ENCODE measurements at regions not wholly inside any gene's neighbourhood (a gene's known extent, or its start where the extent isn't known, plus 50 kb on each side); places are given as distances from the start of the nearest gene placed in this dataset.

DNA sequence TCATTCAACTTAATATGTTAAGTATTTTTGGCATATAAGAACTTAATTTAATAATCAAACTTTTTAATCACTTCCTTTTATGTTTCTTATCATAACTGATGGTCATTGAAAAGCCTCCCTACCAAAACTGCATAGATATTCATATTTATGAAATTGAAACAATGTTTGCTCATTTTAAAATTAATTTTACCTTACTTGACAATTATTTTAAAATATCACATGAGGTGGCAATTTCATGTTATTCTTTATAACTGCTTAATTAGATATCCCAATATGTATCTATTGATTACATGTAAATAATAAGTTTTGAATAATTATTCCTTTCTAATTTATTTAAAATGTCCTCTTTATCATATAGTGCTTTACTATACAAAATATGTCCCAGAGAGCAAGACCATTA, 266.1 kb upstream of the NRIP1 start:
- Mint-ChIP-seq H3K9me3 (no peaks in the 10 kb centered on the region), H3K27me3 (ENCODE audit: insufficient read depth) (no peaks in the 10 kb centered on the region), H3K36me3 (ENCODE audit: low read depth) (no peaks in the 10 kb centered on the region), H3K4me1 (ENCODE audit: low read depth) (no peaks in the 10 kb centered on the region), H3K27ac (no peak overlapping the region), H3K4me3 (no peak overlapping the region)
- intact Hi-C loops (cut with micrococcal nuclease) = no loop called here
- no peak for DNase-seq (ENCODE audit: low spot score)

DNA sequence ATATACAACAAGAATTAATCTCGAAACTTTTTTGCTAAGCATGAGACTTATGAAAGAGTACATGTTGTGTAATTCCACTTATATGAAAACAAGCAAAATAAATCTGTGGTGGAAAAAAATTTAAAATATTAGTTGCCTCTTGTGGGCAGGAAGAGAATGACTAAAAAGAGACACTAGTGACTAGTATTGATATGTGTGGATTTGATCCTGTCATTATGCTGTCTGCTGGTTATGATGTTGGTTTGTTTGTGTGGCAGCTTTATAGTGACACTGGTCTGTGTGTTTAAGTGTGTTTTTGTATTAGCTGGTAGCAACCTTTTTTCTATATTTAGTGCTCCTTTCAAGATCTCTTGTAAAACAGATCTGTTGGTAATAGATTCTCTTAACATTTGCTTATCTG, 267.8 kb upstream of the NRIP1 start:
- Mint-ChIP-seq H3K27me3 (ENCODE audit: insufficient read depth) (no peaks in the 10 kb centered on the region), H3K9me3 (no peaks in the 10 kb centered on the region), H3K27ac (no peak overlapping the region), H3K36me3 (ENCODE audit: low read depth) (no peaks in the 10 kb centered on the region), H3K4me3 (no peak overlapping the region), H3K4me1 (ENCODE audit: low read depth) (no peaks in the 10 kb centered on the region)
- no peak for DNase-seq (ENCODE audit: low spot score)
- intact Hi-C loops (cut with micrococcal nuclease) = no loop called here

- H3K36me3 Mint-ChIP-seq (ENCODE audit: low read depth) = no peaks in the 10 kb centered on the region
- no peak for DNase-seq (ENCODE audit: low spot score)
- no peak overlapping the region for H3K27ac Mint-ChIP-seq
- H3K27me3 Mint-ChIP-seq (ENCODE audit: insufficient read depth) = no peaks in the 10 kb centered on the region
- H3K4me3 Mint-ChIP-seq = no peak overlapping the region
- no peaks in the 10 kb centered on the region for H3K4me1 Mint-ChIP-seq (ENCODE audit: low read depth)
- H3K9me3 Mint-ChIP-seq = no peaks in the 10 kb centered on the region
- intact Hi-C loops (cut with micrococcal nuclease) = no loop called here
Observed at GRCh38 chr21:15333136-15333710, 268.4 kb upstream of the NRIP1 start.

DNA sequence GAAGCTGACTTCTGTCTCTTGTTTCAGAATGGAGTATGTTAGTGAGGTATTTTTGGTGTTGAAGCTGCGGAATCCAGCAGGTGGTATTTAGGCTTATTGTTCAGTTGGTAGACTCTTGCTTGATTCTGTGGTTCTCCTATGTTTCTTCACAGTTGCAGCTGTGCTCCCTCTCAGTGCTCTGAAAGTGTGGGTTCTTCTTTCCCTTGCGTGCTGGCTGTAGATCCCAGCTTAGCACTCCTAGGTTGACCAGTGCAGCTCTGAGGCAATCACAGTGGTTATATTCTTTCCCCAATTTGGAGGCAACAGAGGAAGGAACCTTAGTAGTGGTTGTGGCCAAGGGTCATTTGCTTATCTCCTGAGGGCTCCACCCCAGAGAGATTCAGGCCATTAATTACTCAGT, 269.2 kb upstream of the NRIP1 start:
- Mint-ChIP-seq H3K27me3 (ENCODE audit: insufficient read depth) (no peaks in the 10 kb centered on the region), H3K9me3 (no peaks in the 10 kb centered on the region), H3K27ac (no peak overlapping the region), H3K4me3 (no peak overlapping the region), H3K36me3 (ENCODE audit: low read depth) (no peaks in the 10 kb centered on the region), H3K4me1 (ENCODE audit: low read depth) (no peaks in the 10 kb centered on the region)
- intact Hi-C loops (cut with micrococcal nuclease) = no loop called here
- no peak for DNase-seq (ENCODE audit: low spot score)

GRCh38 chr21:15343066-15343465, 278.3 kb upstream of the NRIP1 start:
- intact Hi-C loops (cut with micrococcal nuclease) = no loop called here

GRCh38 chr21:15352009-15352408, 287.2 kb upstream of the NRIP1 start:
- no peak overlapping the region for H3K27ac Mint-ChIP-seq
- H3K9me3 Mint-ChIP-seq = no peaks in the 10 kb centered on the region
- no peak overlapping the region for H3K4me3 Mint-ChIP-seq
- H3K4me1 Mint-ChIP-seq (ENCODE audit: low read depth) = no peaks in the 10 kb centered on the region
- peaks cover 4% of the 10 kb centered on the region for H3K27me3 Mint-ChIP-seq (ENCODE audit: insufficient read depth)
- DNase-seq (ENCODE audit: low spot score) = no peak
- intact Hi-C loops (cut with micrococcal nuclease) = no loop called here
- no peaks in the 10 kb centered on the region for H3K36me3 Mint-ChIP-seq (ENCODE audit: low read depth)

More at GRCh38 chr21:15343066-15343465, 278.3 kb upstream of the NRIP1 start:
- Mint-ChIP-seq H3K36me3 (ENCODE audit: low read depth) (no peaks in the 10 kb centered on the region), H3K4me1 (ENCODE audit: low read depth) (no peaks in the 10 kb centered on the region), H3K27ac (no peak overlapping the region), H3K9me3 (peaks cover 3% of the 10 kb centered on the region), H3K4me3 (no peak overlapping the region), H3K27me3 (ENCODE audit: insufficient read depth) (peaks cover 2% of the 10 kb centered on the region)
- no peak for DNase-seq (ENCODE audit: low spot score)

- intact Hi-C loops (cut with micrococcal nuclease) = no loop called here
- Mint-ChIP-seq H3K27me3 (ENCODE audit: insufficient read depth) (peaks cover 4% of the 10 kb centered on the region), H3K4me1 (ENCODE audit: low read depth) (no peaks in the 10 kb centered on the region), H3K27ac (no peak overlapping the region), H3K4me3 (no peak overlapping the region), H3K9me3 (no peaks in the 10 kb centered on the region), H3K36me3 (ENCODE audit: low read depth) (no peaks in the 10 kb centered on the region)
- DNase-seq (ENCODE audit: low spot score) = no peak
Observed at GRCh38 chr21:15353546-15353945, 288.7 kb upstream of the NRIP1 start.

- H3K27me3 Mint-ChIP-seq (ENCODE audit: insufficient read depth) = peaks cover 4% of the 10 kb centered on the region
- H3K4me3 Mint-ChIP-seq = no peak overlapping the region
- no peaks in the 10 kb centered on the region for H3K4me1 Mint-ChIP-seq (ENCODE audit: low read depth)
- intact Hi-C loops (cut with micrococcal nuclease) = no loop called here
- no peaks in the 10 kb centered on the region for H3K36me3 Mint-ChIP-seq (ENCODE audit: low read depth)
- no peaks in the 10 kb centered on the region for H3K9me3 Mint-ChIP-seq
- H3K27ac Mint-ChIP-seq = no peak overlapping the region
- no peak for DNase-seq (ENCODE audit: low spot score)
Observed at GRCh38 chr21:15354516-15354915, 289.7 kb upstream of the NRIP1 start.

GRCh38 chr21:15355066-15355465, 290.3 kb upstream of the NRIP1 start:
- H3K27me3 Mint-ChIP-seq (ENCODE audit: insufficient read depth) = peaks cover 4% of the 10 kb centered on the region
- H3K27ac Mint-ChIP-seq = no peak overlapping the region
- H3K9me3 Mint-ChIP-seq = no peaks in the 10 kb centered on the region
- H3K36me3 Mint-ChIP-seq (ENCODE audit: low read depth) = no peaks in the 10 kb centered on the region
- DNase-seq (ENCODE audit: low spot score) = no peak
- no peak overlapping the region for H3K4me3 Mint-ChIP-seq
- H3K4me1 Mint-ChIP-seq (ENCODE audit: low read depth) = no peaks in the 10 kb centered on the region
- intact Hi-C loops (cut with micrococcal nuclease) = no loop called here

- Mint-ChIP-seq H3K4me3 (no peak overlapping the region), H3K9me3 (no peaks in the 10 kb centered on the region), H3K36me3 (ENCODE audit: low read depth) (no peaks in the 10 kb centered on the region), H3K4me1 (ENCODE audit: low read depth) (no peaks in the 10 kb centered on the region), H3K27me3 (ENCODE audit: insufficient read depth) (peaks cover 4% of the 10 kb centered on the region), H3K27ac (no peak overlapping the region)
- DNase-seq (ENCODE audit: low spot score) = no peak
- intact Hi-C loops (cut with micrococcal nuclease) = no loop called here
Observed at GRCh38 chr21:15359251-15359650, 294.5 kb upstream of the NRIP1 start.

- intact Hi-C loops (cut with micrococcal nuclease) = no loop called here
- Mint-ChIP-seq H3K4me3 (no peak overlapping the region), H3K36me3 (ENCODE audit: low read depth) (no peaks in the 10 kb centered on the region), H3K4me1 (ENCODE audit: low read depth) (no peaks in the 10 kb centered on the region), H3K27me3 (ENCODE audit: insufficient read depth) (no peaks in the 10 kb centered on the region), H3K9me3 (peaks cover 6% of the 10 kb centered on the region), H3K27ac (no peak overlapping the region)
- DNase-seq (ENCODE audit: low spot score) = no peak
Observed at GRCh38 chr21:15362458-15362857, 297.7 kb upstream of the NRIP1 start.

DNA sequence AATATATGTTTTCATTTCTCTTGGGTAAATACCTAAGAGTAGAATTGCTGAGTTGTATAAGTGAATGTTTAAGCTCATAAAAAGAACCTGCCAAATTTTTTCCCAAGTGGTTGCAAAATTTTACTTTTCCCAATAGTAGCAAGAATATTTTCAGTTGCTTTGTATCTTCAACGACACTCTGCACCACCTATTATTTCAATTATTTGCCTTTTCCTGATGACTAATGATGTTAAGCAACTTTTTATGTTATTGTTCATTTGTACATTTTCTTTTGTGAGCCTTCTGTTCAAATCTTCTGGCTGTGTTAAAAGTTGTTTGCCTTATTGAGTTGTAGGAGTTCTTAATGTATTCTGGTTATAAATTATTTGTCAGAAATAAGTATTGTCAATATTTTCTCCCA, 299.1 kb upstream of the NRIP1 start:
- H3K4me1 Mint-ChIP-seq (ENCODE audit: low read depth) = no peaks in the 10 kb centered on the region
- H3K9me3 Mint-ChIP-seq = peaks cover 7% of the 10 kb centered on the region
- intact Hi-C loops (cut with micrococcal nuclease) = no loop called here
- H3K36me3 Mint-ChIP-seq (ENCODE audit: low read depth) = no peaks in the 10 kb centered on the region
- no peak overlapping the region for H3K27ac Mint-ChIP-seq
- no peak for DNase-seq (ENCODE audit: low spot score)
- no peaks in the 10 kb centered on the region for H3K27me3 Mint-ChIP-seq (ENCODE audit: insufficient read depth)
- H3K4me3 Mint-ChIP-seq = no peak overlapping the region

- no peak overlapping the region for H3K4me3 Mint-ChIP-seq
- H3K9me3 Mint-ChIP-seq = peaks cover 7% of the 10 kb centered on the region
- no peak overlapping the region for H3K27ac Mint-ChIP-seq
Observed at GRCh38 chr21:15365751-15366392, 301.1 kb upstream of the NRIP1 start.

GRCh38 chr21:15366555-15366954, 301.8 kb upstream of the NRIP1 start:
- H3K36me3 Mint-ChIP-seq (ENCODE audit: low read depth) = no peaks in the 10 kb centered on the region
- no peaks in the 10 kb centered on the region for H3K27me3 Mint-ChIP-seq (ENCODE audit: insufficient read depth)
- intact Hi-C loops (cut with micrococcal nuclease) = no loop called here
- no peak for DNase-seq (ENCODE audit: low spot score)
- no peak overlapping the region for H3K4me3 Mint-ChIP-seq
- H3K4me1 Mint-ChIP-seq (ENCODE audit: low read depth) = no peaks in the 10 kb centered on the region
- H3K9me3 Mint-ChIP-seq = peaks cover 7% of the 10 kb centered on the region
- H3K27ac Mint-ChIP-seq = no peak overlapping the region

More at GRCh38 chr21:15365751-15366392, 301.1 kb upstream of the NRIP1 start:
- intact Hi-C loops (cut with micrococcal nuclease) = no loop called here
- Mint-ChIP-seq H3K36me3 (ENCODE audit: low read depth) (no peaks in the 10 kb centered on the region), H3K4me1 (ENCODE audit: low read depth) (no peaks in the 10 kb centered on the region), H3K27me3 (ENCODE audit: insufficient read depth) (no peaks in the 10 kb centered on the region)
- DNase-seq (ENCODE audit: low spot score) = no peak

Measured in activated T-helper 1 cell treated with anti-CD3 and anti-CD28 coated beads, Interleukin-12 subunit alpha, Interleukin-12 subunit beta, Interleukin-2, Interleukin-4 antibody, amounts not matched to agents 30 ng/mL and 10 ng/mL and 1 ng/mL, durations not matched to agents 14 hours and 24 hours and 36 hours (primary cell).